HepG2 (cell line): ENCODE measurements at regions not wholly inside any gene's neighbourhood (a gene's known extent, or its start where the extent isn't known, plus 50 kb on each side); places are given as distances from the start of the nearest gene placed in this dataset.

Experiments
- ATAC-seq: fragments of 200-7000 bp; cut with Tn5 transposase; 3 replicates; pipeline ENCODE4 v1.9.1; 2020; ENCODE audit warnings: mild to moderate bottlenecking, moderate library complexity
- BruUV-seq: library from RNA; stranded (reverse); fragments of 400-500 nt; replicated peaks from 2 replicates; lab custom pipeline; 2021; lab: Mats Ljungman, UMichigan
- CTCF ChIA-PET: fragments of 300-600 bp; formaldehyde crosslinking; extraction: SDS; loops from one replicate; lab custom pipeline; 2021; ENCODE audit warnings: low total read pairs, inconsistent platforms, low intra/inter-chr PET ratio; lab: Yijun Ruan, JAX
- POLR2A ChIA-PET: fragments of 350-600 bp; sonication (Branson Sonifier 250); formaldehyde crosslinking; loops from one replicate; lab custom pipeline; 2020; ENCODE audit warnings: antibody characterized with exemption, inconsistent platforms; lab: Yijun Ruan, JAX
- DNase-seq: peaks from one replicate; pipeline ENCODE4 v3.0.0-alpha.2; 2015; ENCODE audit warnings: low spot score
- FAIRE-seq: peaks from 3 replicates; lab custom pipeline; 2011; peaks lifted over from hg19 to GRCh38; lab: Jason Lieb, UNC
- H2AFZ ChIP-seq: one replicate; pipeline ENCODE4 v1.6.1; 2011; ENCODE audit warnings: low read length, inconsistent platforms
- H3K27ac ChIP-seq: fragments of 300-600 bp; 3 replicates; pipeline ENCODE4 v1.8.0; 2011; ENCODE audit warnings: mixed run types, mild to moderate bottlenecking, mixed read lengths, low read length, inconsistent platforms; ENCODE audit not compliant: insufficient read depth; ENCODE audit errors: extremely low read length
- H3K27me3 ChIP-seq, 2 experiments: fragments of 200-600 bp in 1 of 2; 2 replicates in 1 of 2; 3 replicates in 1 of 2; pipeline versions ENCODE4 v1.6.0 to v1.8.0; 2011; ENCODE audit warnings: low read length in 2 of 2, mild to moderate bottlenecking in 2 of 2, moderate library complexity in 2 of 2, inconsistent platforms in 1 of 2; ENCODE audit not compliant: insufficient read depth in 2 of 2, control insufficient read depth in 1 of 2
- H3K36me3 ChIP-seq, 2 experiments: fragments of 200-600 bp in 1 of 2; replicated peaks in 1 of 2; 2 replicates in 1 of 2; 3 replicates in 1 of 2; pipeline versions ENCODE4 v1.5.1 to v1.8.0; 2011; ENCODE audit warnings: low read length in 2 of 2, inconsistent platforms in 1 of 2; ENCODE audit not compliant: insufficient read depth in 2 of 2, control insufficient read depth in 1 of 2
- H3K4me1 ChIP-seq: 2 replicates; pipeline ENCODE4 v1.5.1; 2012; ENCODE audit warnings: low read length, inconsistent platforms; ENCODE audit not compliant: insufficient read depth
- H3K4me2 ChIP-seq: 2 replicates; pipeline ENCODE4 v1.6.0; 2011; ENCODE audit warnings: low read depth, low read length, inconsistent platforms
- H3K4me3 ChIP-seq, 3 experiments: fragments of 200-600 bp in 1 of 3; sonication (generic), shearing (Covaris generic) in 1 of 3; replicated peaks in 1 of 3; 2 replicates each; pipeline ENCODE4 v1.5.1; 2011 to 2016; ENCODE audit warnings: low read length in 3 of 3, inconsistent platforms in 2 of 3, low read depth in 2 of 3, mild to moderate bottlenecking in 2 of 3, control low read depth in 1 of 3, mixed read lengths in 1 of 3; ENCODE audit not compliant: insufficient read depth in 1 of 3
- H3K79me2 ChIP-seq: one replicate; pipeline ENCODE4 v1.6.1; 2011; ENCODE audit warnings: low read length, inconsistent platforms; ENCODE audit not compliant: insufficient read depth
- H3K9ac ChIP-seq: 2 replicates; pipeline ENCODE4 v1.6.0; 2011; ENCODE audit warnings: mild to moderate bottlenecking, low read depth, low read length, inconsistent platforms; ENCODE audit not compliant: insufficient read depth
- H3K9me3 ChIP-seq: 2 replicates; pipeline ENCODE4 v1.5.1; 2012; ENCODE audit warnings: mild to moderate bottlenecking, low read length
- H4K20me1 ChIP-seq: 2 replicates; pipeline ENCODE4 v1.6.0; 2011; ENCODE audit warnings: inconsistent platforms, mild to moderate bottlenecking, low read length, moderate library complexity; ENCODE audit not compliant: insufficient read depth
- BCL6 ChIP-seq: IDR thresholded peaks from 2 replicates; pipeline ENCODE4 v1.6.1; 2016; ENCODE audit warnings: missing genetic modification reagents, missing compliant biosample characterization
- FOXJ3 ChIP-seq: sonication (generic); formaldehyde crosslinking; IDR thresholded peaks from 2 replicates; pipeline ENCODE4 v1.4.0; 2020; ENCODE audit warnings: missing genetic modification reagents, mild to moderate bottlenecking, borderline replicate concordance
- IRF2 ChIP-seq: IDR thresholded peaks from 2 replicates; pipeline ENCODE4 v1.6.1; 2018; ENCODE audit warnings: missing genetic modification reagents, missing compliant biosample characterization
- IRX3 ChIP-seq: sonication (generic); formaldehyde crosslinking; IDR thresholded peaks from 2 replicates; pipeline ENCODE4 v1.8.1; 2023; ENCODE audit warnings: mild to moderate bottlenecking, low read depth, missing genetic modification reagents, borderline replicate concordance
- MAZ ChIP-seq, 2 experiments: sonication (generic) in 1 of 2; formaldehyde crosslinking in 1 of 2; IDR thresholded peaks; 2 replicates each; pipeline versions ENCODE4 v1.5.0 to v1.6.1; 2012 to 2020; ENCODE audit warnings: low read depth in 2 of 2, mild to moderate bottlenecking in 2 of 2, borderline replicate concordance in 1 of 2, improper control_type of control experiment in 1 of 2, low read length in 1 of 2, missing genetic modification reagents in 1 of 2, moderate library complexity in 1 of 2
- RFX5 ChIP-seq: IDR thresholded peaks from 2 replicates; pipeline ENCODE4 v1.6.1; 2011; ENCODE audit warnings: low read depth, low read length, improper control_type of control experiment
- SMC3 ChIP-seq: IDR thresholded peaks from 2 replicates; pipeline ENCODE4 v1.6.1; 2011; ENCODE audit warnings: low read length, improper control_type of control experiment
- SP5 ChIP-seq: IDR thresholded peaks from 2 replicates; pipeline ENCODE4 v1.6.1; 2016; ENCODE audit warnings: low read depth, borderline replicate concordance
- TCF7L2 ChIP-seq: IDR thresholded peaks from 2 replicates; pipeline ENCODE4 v1.6.1; 2011; ENCODE audit warnings: mild to moderate bottlenecking, low read depth, low read length, moderate library complexity
- THYN1 ChIP-seq: sonication (generic); formaldehyde crosslinking; IDR thresholded peaks from 2 replicates; pipeline ENCODE4 v1.8.1; 2023; ENCODE audit warnings: low read depth, mild to moderate bottlenecking, moderate library complexity, missing genetic modification reagents, borderline replicate concordance
- ZEB1 ChIP-seq: IDR thresholded peaks from 2 replicates; pipeline ENCODE4 v1.6.1; 2012; ENCODE audit warnings: mild to moderate bottlenecking, low read depth, inconsistent platforms; ENCODE audit not compliant: insufficient replicate concordance
- ZFP36L1 ChIP-seq: sonication (generic); formaldehyde crosslinking; IDR thresholded peaks from 2 replicates; pipeline ENCODE4 v1.8.0; 2022; ENCODE audit warnings: mild to moderate bottlenecking, missing genetic modification reagents, moderate library complexity
- ZNF441 ChIP-seq: sonication (generic); formaldehyde crosslinking; IDR thresholded peaks from 2 replicates; pipeline ENCODE4 v1.7.0; 2021; ENCODE audit warnings: missing genetic modification reagents, borderline replicate concordance
- ZNF792 ChIP-seq: IDR thresholded peaks from 2 replicates; pipeline ENCODE4 v1.6.1; 2016
- WGBS: methylation state at CpG from one replicate; pipeline ENCODE4 v1.1.6; 2017; ENCODE audit warnings: low lambda C conversion rate; 5-methylcytosine and 5-hydroxymethylcytosine counted together
- in situ Hi-C: cut with HindIII; loops from 2 replicates; pipeline ENCODE4 v1.10.0; 2017; ENCODE audit warnings: low pct_unique_long_range_greater_than_20kb; ENCODE audit not compliant: extremely low pct_ligation_motif_present
- intact Hi-C: fragments of 100-400 bp; cut with micrococcal nuclease; formaldehyde crosslinking; loops from one replicate; pipeline ENCODE4 v1.10.0; 2022; ENCODE audit not compliant: unreplicated experiment
- TF ChIP-seq, protein P1 (sequence below): sonication (generic); formaldehyde crosslinking; IDR thresholded peaks from 2 replicates; pipeline ENCODE4 v1.8.1; 2023; ENCODE audit warnings: mild to moderate bottlenecking, moderate library complexity, missing genetic modification reagents
- TF ChIP-seq, protein P2 (sequence below): IDR thresholded peaks from 2 replicates; pipeline ENCODE4 v1.6.1; 2012; ENCODE audit warnings: low read depth, low read length, improper control_type of control experiment
- TF ChIP-seq, protein P3 (sequence below): sonication (generic); formaldehyde crosslinking; IDR thresholded peaks from 2 replicates; pipeline ENCODE4 v1.9.0; 2021; ENCODE audit warnings: missing genetic modification reagents, borderline replicate concordance
- TF ChIP-seq, protein P4 (sequence below), 2 experiments: fragments of 450-650 bp in 1 of 2; sonication (generic) in 1 of 2; formaldehyde crosslinking; IDR thresholded peaks; 2 replicates each; pipeline versions ENCODE4 v1.5.0 to v1.8.0; 2020 to 2022; ENCODE audit warnings: mild to moderate bottlenecking in 1 of 2, missing genetic modification reagents in 1 of 2
- TF ChIP-seq, protein P5 (sequence below): IDR thresholded peaks from 2 replicates; pipeline ENCODE4 v1.6.1; 2016; ENCODE audit warnings: missing compliant biosample characterization, missing genetic modification reagents, borderline replicate concordance

DNA sequence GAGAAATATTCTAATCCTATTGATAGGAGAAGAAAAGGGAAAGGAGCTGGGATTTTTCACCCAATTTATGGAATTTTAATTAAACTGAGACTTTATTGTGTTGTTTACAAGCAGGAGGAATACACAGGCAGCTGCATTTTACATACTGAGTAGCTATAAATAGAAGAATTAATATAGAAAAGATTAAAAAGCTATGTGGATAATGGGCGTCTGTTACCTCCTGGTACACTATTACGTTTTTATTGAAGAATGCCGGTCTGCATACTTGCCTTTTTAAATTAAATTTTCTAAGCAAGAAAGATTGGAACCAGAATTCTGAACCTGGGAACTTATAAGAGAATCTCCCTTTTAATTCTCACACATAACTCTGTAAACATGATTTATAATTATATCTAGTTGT, 52.1 kb upstream of the CACHD1 start:
- Histone ChIP-seq H3K4me1 (no peaks in the 10 kb centered on the region), H3K9me3 (no peaks in the 10 kb centered on the region), H3K27me3 (no peaks in the 10 kb centered on the region), H3K79me2 (no peaks in the 10 kb centered on the region), H3K36me3 (no peaks in the 10 kb centered on the region), H3K27ac (no peak overlapping the region), H2AFZ (no peak overlapping the region), H3K9ac (no peak overlapping the region), H4K20me1 (no peaks in the 10 kb centered on the region), H3K4me3 (no peak overlapping the region), H3K4me2 (no peak overlapping the region)
- intact Hi-C loops: no loop called here
- DNase-seq (no peak), FAIRE-seq (no peak), ATAC-seq (no peak)
- in situ Hi-C loops: no loop called here
- 32% methylated on average over 3 of the region's 3 CpGs for WGBS
- POLR2A ChIA-PET: no interaction called here
- no peak for TF ChIP-seq ZEB1
- TF ChIP-seq SMC3: no peak
- TF ChIP-seq, protein P1, sequence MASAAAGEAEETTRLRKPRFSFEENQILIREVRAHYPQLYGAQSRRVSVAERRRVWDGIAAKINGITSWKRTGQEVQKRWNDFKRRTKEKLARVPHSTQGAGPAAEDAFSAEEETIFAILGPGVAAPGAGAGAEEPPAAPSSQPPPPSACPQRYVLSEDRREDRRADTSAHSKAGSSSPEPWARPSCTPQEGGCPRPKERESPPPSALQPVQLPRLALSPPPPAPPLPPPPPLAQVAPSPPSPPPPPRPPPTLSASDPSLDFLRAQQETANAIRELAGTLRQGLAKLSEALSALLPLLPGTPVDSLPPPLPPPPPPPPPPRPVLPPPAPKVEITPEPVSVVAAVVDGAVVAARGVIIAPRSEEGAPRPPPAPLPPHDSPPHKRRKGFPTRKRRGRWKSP: no peak
- TF ChIP-seq IRX3: no peak
- TF ChIP-seq THYN1 (CRISPR knock-in tag): no peak
- no peak for TF ChIP-seq ZFP36L1 (CRISPR knock-in tag)
- TF ChIP-seq SP5 (CRISPR knock-in tag): no peak
- TF ChIP-seq, protein P2, sequence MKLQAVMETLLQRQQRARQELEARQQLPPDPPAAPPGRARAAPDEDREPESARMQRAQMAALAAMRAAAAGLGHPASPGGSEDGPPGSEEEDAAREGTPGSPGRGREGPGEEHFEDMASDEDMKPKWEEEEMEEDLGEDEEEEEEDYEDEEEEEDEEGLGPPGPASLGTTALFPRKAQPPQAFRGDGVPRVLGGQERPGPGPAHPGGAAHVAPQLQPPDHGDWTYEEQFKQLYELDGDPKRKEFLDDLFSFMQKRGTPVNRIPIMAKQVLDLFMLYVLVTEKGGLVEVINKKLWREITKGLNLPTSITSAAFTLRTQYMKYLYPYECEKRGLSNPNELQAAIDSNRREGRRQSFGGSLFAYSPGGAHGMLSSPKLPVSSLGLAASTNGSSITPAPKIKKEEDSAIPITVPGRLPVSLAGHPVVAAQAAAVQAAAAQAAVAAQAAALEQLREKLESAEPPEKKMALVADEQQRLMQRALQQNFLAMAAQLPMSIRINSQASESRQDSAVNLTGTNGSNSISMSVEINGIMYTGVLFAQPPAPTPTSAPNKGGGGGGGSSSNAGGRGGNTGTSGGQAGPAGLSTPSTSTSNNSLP: no peak
- TF ChIP-seq, protein P3, sequence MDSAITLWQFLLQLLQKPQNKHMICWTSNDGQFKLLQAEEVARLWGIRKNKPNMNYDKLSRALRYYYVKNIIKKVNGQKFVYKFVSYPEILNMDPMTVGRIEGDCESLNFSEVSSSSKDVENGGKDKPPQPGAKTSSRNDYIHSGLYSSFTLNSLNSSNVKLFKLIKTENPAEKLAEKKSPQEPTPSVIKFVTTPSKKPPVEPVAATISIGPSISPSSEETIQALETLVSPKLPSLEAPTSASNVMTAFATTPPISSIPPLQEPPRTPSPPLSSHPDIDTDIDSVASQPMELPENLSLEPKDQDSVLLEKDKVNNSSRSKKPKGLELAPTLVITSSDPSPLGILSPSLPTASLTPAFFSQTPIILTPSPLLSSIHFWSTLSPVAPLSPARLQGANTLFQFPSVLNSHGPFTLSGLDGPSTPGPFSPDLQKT (CRISPR knock-in tag): no peak
- no peak for TF ChIP-seq ZNF792 (CRISPR knock-in tag)
- TF ChIP-seq IRF2 (CRISPR knock-in tag): no peak
- TF ChIP-seq BCL6 (CRISPR knock-in tag): no peak
- no peak for TF ChIP-seq ZNF441 (CRISPR knock-in tag)
- TF ChIP-seq MAZ (IDR thresholded peaks at IDR 0.05; ENCODE audit: borderline replicate concordance, low read depth, low read length): no peak
- no peak for TF ChIP-seq MAZ (CRISPR knock-in tag; IDR thresholded peaks at IDR 0.05; ENCODE audit: low read depth)
- TF ChIP-seq, protein P4, sequence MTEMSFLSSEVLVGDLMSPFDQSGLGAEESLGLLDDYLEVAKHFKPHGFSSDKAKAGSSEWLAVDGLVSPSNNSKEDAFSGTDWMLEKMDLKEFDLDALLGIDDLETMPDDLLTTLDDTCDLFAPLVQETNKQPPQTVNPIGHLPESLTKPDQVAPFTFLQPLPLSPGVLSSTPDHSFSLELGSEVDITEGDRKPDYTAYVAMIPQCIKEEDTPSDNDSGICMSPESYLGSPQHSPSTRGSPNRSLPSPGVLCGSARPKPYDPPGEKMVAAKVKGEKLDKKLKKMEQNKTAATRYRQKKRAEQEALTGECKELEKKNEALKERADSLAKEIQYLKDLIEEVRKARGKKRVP (CRISPR knock-in tag; IDR thresholded peaks at IDR 0.05): no peak
- no peak for TF ChIP-seq TCF7L2
- TF ChIP-seq, protein P5, sequence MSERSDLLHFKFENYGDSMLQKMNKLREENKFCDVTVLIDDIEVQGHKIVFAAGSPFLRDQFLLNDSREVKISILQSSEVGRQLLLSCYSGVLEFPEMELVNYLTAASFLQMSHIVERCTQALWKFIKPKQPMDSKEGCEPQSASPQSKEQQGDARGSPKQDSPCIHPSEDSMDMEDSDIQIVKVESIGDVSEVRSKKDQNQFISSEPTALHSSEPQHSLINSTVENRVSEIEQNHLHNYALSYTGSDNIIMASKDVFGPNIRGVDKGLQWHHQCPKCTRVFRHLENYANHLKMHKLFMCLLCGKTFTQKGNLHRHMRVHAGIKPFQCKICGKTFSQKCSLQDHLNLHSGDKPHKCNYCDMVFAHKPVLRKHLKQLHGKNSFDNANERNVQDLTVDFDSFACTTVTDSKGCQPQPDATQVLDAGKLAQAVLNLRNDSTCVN (CRISPR knock-in tag): no peak
- TF ChIP-seq FOXJ3 (CRISPR knock-in tag): no peak
- TF ChIP-seq RFX5: no peak
- CTCF ChIA-PET: no interaction called here
- no TSS peak for BruUV-seq
